ENCODE measurements at regions not wholly inside any gene's neighbourhood (a gene's known extent, or its start where the extent isn't known, plus 50 kb on each side); places are given as distances from the start of the nearest gene placed in this dataset.
A peak's percentile ranks its signal among the peaks of the same experiment; 100 is the strongest.
"Not testable (repeated sequence)": the region's sequence is repeated elsewhere in the genome, so short reads cannot be mapped to it uniquely, and the experiment has no call there.

DNA sequence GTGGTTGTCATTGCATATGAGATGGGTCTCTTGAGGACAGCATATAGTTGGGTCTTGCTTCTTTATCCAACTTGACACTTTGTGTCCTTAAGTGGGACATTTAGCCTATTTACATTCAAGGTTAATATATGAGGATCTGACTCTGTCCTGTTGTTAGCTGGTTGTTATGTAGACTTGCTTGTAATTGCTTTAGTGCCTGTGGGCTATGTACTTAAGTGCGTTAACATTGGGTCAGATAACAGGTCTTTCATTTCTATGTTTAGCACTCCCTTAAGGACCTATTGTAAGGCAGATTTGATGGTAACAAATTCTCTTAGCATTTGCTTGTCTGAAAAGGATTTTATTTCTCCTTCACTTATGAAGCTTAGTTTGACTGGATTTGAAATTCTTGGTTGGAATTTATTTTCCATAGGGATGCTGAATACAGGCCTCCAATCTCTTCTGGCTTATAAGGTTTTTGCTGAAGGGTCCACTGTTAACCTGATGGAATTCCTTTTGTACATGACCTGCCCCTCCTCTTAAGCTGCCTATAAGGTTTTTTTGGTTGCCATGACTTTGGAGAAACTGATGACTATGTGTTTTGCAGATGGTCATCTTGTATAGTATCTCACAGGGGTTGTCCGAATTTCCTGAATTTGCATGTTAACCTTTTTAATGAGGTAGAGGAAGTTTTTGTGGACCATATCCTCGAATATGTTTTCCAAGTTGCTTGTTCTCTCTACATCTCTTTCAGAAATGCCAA, 162.0 kb downstream of the NKX6-1 start:
- DNase-seq: no peak
- no peaks in the 10 kb centered on the region for H3K4me1 ChIP-seq (ENCODE audit: control insufficient read depth, insufficient read depth, low read length)
- H3K4me3 ChIP-seq (ENCODE audit: low read length): no peak overlapping the region
- WGBS (ENCODE audit: insufficient coverage): no CpG with 5 or more reads among the region's 3 CpGs
- no peaks in the 10 kb centered on the region for H3K36me3 ChIP-seq (ENCODE audit: control insufficient read depth, insufficient read depth, low read length)
- no peaks in the 10 kb centered on the region for H3K27me3 ChIP-seq (ENCODE audit: control insufficient read depth, insufficient read depth, low read length)
- H3K27ac ChIP-seq (ENCODE audit: low read length): no peak overlapping the region
- peaks cover 9% of the 10 kb centered on the region for H3K9me3 ChIP-seq (replicated peaks; ENCODE audit: control insufficient read depth, low read depth, low read length)

DNA sequence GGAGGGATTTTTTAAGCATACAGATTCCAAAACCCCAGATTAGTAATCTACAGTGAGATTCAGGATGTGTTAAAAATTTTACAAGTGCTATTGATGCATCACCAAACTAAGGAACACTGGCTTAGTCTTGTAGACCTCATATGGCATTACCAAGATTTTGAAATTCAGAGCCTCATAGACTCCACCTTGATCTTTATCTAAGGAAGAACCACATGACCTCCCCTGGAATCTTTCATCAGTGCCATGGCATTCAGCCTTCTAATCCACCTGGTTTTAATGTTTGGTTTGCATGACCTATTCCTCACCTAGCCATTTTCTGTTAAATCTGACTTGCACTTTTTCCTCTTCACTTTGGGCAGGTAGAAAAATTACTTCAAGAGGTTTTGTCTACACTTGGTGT, 171.6 kb downstream of the NKX6-1 start:
- Histone ChIP-seq H3K36me3 (ENCODE audit: control insufficient read depth, insufficient read depth, low read length) (no peaks in the 10 kb centered on the region), H3K27me3 (ENCODE audit: control insufficient read depth, insufficient read depth, low read length) (no peaks in the 10 kb centered on the region), H3K4me3 (ENCODE audit: low read length) (no peak overlapping the region), H3K27ac (ENCODE audit: low read length) (no peak overlapping the region), H3K9me3 (replicated peaks; ENCODE audit: control insufficient read depth, low read depth, low read length) (no peaks in the 10 kb centered on the region), H3K4me1 (ENCODE audit: control insufficient read depth, insufficient read depth, low read length) (no peaks in the 10 kb centered on the region)
- no peak for DNase-seq

DNA sequence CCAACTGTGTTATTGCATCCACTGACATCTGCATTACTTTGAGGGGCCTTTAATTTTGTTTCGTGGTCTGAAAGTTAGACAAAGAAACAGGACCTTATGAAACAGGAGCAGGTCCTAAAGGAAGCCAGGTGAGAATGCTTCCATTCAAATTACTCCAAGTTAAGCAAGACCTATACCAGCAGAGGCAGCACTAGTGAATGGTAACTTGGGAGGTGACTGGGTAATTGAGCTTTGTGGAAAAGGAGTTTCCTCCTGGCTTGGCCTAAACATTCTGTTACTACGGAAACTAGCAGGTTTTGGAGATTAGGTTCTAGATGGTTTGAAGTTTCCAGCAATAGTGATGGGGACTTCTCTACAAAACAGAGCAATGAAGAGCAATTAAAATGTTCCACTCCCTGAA, 173.5 kb downstream of the NKX6-1 start:
- DNase-seq: no peak
- no CpG with 5 or more reads among the region's 2 CpGs for WGBS (ENCODE audit: insufficient coverage)

DNA sequence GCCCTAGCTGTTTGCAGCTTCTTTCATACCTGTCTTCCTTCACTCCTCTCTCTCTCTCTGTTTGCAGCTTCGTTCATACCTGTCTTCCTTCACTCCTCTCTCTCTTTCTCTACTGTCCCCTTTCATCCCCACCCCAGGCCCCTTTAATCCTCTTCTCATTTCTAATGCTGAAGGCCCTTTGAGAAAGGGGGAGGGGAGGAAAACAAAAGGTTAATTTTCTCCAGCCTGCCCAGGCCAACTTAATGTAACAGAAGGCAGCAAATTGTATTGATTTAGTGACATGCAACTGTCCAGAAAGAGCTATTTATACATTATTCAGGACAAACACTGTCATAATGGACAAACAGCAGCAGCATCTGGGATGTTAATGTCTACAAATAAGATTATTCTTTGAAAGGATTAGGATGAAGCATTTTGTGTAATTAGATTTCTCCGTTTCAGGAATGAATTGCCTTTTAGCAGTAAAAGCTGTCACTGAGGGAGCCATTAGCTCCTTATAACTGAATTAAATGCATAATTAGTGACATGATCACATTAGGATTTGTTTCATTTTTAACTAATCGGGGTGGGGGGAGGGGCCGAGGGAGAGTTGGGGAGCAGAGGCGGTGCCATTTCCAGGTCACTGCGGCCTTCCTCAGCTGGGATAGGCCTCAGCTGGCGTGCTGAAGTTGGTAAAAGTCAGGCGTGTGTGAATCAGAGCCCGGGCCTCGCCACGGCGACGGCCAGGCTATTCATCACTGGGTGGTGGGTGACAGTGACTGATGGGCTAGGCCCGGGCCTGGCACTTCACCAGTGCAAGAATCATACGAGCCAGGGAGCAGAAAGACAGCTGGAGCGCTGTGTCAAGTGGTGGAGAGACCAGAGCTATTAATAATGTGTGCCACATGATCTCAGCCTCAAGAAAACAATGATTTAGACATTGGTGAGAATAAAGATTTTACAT, 174.5 kb downstream of the NKX6-1 start:
- Histone ChIP-seq H3K36me3 (ENCODE audit: control insufficient read depth, insufficient read depth, low read length) (no peaks in the 10 kb centered on the region), H3K4me1 (ENCODE audit: control insufficient read depth, insufficient read depth, low read length) (no peaks in the 10 kb centered on the region), H3K27me3 (ENCODE audit: control insufficient read depth, insufficient read depth, low read length) (no peaks in the 10 kb centered on the region), H3K9me3 (replicated peaks; ENCODE audit: control insufficient read depth, low read depth, low read length) (no peaks in the 10 kb centered on the region), H3K27ac (ENCODE audit: low read length) (peak overlapping the region; percentile 29), H3K4me3 (ENCODE audit: low read length) (no peak overlapping the region)
- WGBS (ENCODE audit: insufficient coverage): 48% methylated on average over 16 of the region's 16 CpGs
- peak; percentile 39 for DNase-seq

More for the DNA sequence above, 173.5 kb downstream of the NKX6-1 start:
- Histone ChIP-seq H3K27me3 (ENCODE audit: control insufficient read depth, insufficient read depth, low read length) (no peaks in the 10 kb centered on the region), H3K27ac (ENCODE audit: low read length) (no peak overlapping the region), H3K36me3 (ENCODE audit: control insufficient read depth, insufficient read depth, low read length) (no peaks in the 10 kb centered on the region), H3K4me3 (ENCODE audit: low read length) (no peak overlapping the region), H3K9me3 (replicated peaks; ENCODE audit: control insufficient read depth, low read depth, low read length) (no peaks in the 10 kb centered on the region), H3K4me1 (ENCODE audit: control insufficient read depth, insufficient read depth, low read length) (no peaks in the 10 kb centered on the region)

DNA sequence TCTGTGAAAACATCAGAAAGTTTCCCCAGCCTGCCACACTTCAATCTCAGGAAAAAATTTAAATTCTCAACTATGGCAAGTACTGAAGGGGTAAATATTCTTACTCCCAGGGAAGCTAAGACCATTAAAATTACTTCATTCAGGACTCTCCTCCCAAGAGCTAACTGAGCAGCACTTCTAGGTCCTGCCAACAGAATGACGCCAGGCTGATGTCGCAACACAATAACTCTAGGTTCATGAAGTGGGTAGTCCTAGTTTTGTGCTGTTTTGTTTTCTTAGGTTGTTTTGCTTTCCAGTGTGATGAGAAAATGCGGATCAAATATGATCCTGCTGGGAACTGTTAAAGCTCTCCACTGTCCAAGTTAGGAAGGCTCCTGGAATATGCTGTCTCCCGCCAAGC, 180.0 kb downstream of the NKX6-1 start:
- no peaks in the 10 kb centered on the region for H3K36me3 ChIP-seq (ENCODE audit: control insufficient read depth, insufficient read depth, low read length)
- peak; percentile 86 for DNase-seq
- H3K4me3 ChIP-seq (ENCODE audit: low read length): no peak overlapping the region
- H3K27ac ChIP-seq (ENCODE audit: low read length): no peak overlapping the region
- H3K4me1 ChIP-seq (ENCODE audit: control insufficient read depth, insufficient read depth, low read length): no peaks in the 10 kb centered on the region
- no peaks in the 10 kb centered on the region for H3K27me3 ChIP-seq (ENCODE audit: control insufficient read depth, insufficient read depth, low read length)
- H3K9me3 ChIP-seq (replicated peaks; ENCODE audit: control insufficient read depth, low read depth, low read length): no peaks in the 10 kb centered on the region
- WGBS (ENCODE audit: insufficient coverage): 13% methylated on average over 2 of the region's 4 CpGs

DNA sequence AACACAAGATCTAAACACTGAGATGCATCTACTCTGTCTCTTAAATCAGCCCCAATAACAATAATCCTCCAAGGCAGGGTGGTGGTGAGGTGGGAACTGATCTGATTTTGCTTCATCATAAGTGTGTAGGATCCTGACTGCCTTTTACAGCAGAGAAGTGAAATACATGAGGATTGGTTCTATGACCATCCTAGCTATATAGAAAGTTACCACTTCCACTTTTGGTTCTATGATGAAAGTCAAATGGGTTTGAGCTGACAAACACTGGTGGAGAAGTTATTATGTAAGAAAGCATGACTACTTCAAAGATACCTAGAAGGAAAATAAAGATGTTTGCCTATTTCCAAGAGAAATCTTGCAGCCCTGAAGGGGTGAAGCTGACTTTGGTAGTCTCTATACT, 181.6 kb downstream of the NKX6-1 start:
- Histone ChIP-seq H3K27me3 (ENCODE audit: control insufficient read depth, insufficient read depth, low read length) (no peaks in the 10 kb centered on the region), H3K4me3 (ENCODE audit: low read length) (no peak overlapping the region), H3K9me3 (replicated peaks; ENCODE audit: control insufficient read depth, low read depth, low read length) (no peaks in the 10 kb centered on the region), H3K4me1 (ENCODE audit: control insufficient read depth, insufficient read depth, low read length) (no peaks in the 10 kb centered on the region), H3K27ac (ENCODE audit: low read length) (no peak overlapping the region), H3K36me3 (ENCODE audit: control insufficient read depth, insufficient read depth, low read length) (no peaks in the 10 kb centered on the region)
- DNase-seq: no peak

DNA sequence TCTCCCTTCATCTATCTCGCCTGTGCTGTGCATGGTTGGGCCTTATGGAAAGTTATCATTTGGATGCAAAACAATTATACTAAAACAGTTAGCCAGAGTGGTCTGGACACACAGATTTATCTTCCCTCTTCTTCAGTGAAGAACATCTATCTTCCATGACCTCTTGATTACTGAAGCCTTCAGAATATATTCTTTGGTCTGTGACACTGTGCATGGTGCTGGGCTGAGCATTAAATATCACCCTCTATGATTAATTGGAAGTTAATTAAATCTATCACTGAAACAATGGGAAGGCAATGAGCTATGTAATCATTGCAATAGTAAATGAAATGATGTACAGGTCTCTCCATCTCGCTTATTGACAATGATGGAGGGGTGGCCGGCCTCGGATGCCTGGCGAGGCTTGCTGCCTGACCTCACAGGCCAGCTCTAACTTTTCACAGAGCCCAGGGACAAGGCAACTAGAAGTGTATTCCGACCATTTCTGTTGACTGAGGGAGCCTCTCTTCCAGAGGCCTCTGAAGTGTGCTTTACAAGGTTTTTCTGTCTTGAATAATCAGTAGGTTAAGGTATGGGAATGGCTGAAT, 186.6 kb downstream of the NKX6-1 start:
- H3K36me3 ChIP-seq (ENCODE audit: control insufficient read depth, insufficient read depth, low read length): no peaks in the 10 kb centered on the region
- H3K4me1 ChIP-seq (ENCODE audit: control insufficient read depth, insufficient read depth, low read length): no peaks in the 10 kb centered on the region
- no peak overlapping the region for H3K27ac ChIP-seq (ENCODE audit: low read length)
- DNase-seq: no peak
- no peaks in the 10 kb centered on the region for H3K27me3 ChIP-seq (ENCODE audit: control insufficient read depth, insufficient read depth, low read length)
- H3K4me3 ChIP-seq (ENCODE audit: low read length): no peak overlapping the region
- H3K9me3 ChIP-seq (replicated peaks; ENCODE audit: control insufficient read depth, low read depth, low read length): no peaks in the 10 kb centered on the region
- 96% methylated on average over 4 of the region's 6 CpGs for WGBS (ENCODE audit: insufficient coverage)

DNA sequence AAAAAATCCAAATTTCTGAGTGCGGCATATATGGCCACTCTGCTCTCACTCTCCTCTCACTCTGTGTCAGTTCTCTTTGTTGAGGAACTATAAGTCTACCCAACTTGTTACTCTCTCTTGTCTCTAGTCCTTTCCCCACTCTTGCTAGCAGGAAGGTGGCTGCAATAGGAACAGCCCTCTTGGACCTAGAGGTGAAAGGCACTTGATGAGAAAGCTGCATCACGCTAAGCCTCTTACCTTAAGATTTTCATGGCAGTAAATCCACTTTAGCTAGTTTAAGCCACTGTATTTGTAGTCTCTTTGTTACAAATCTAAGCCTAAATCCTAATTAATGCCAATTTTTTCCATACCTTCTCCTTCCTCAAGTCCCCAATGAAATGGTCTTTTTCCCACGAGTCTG, 189.9 kb downstream of the NKX6-1 start:
- H3K27ac ChIP-seq (ENCODE audit: low read length): no peak overlapping the region
- no peaks in the 10 kb centered on the region for H3K9me3 ChIP-seq (replicated peaks; ENCODE audit: control insufficient read depth, low read depth, low read length)
- no peaks in the 10 kb centered on the region for H3K27me3 ChIP-seq (ENCODE audit: control insufficient read depth, insufficient read depth, low read length)
- H3K4me3 ChIP-seq (ENCODE audit: low read length): no peak overlapping the region
- no peaks in the 10 kb centered on the region for H3K4me1 ChIP-seq (ENCODE audit: control insufficient read depth, insufficient read depth, low read length)
- no peak for DNase-seq
- H3K36me3 ChIP-seq (ENCODE audit: control insufficient read depth, insufficient read depth, low read length): no peaks in the 10 kb centered on the region
- 86% methylated on average over 2 of the region's 3 CpGs for WGBS (ENCODE audit: insufficient coverage)

DNA sequence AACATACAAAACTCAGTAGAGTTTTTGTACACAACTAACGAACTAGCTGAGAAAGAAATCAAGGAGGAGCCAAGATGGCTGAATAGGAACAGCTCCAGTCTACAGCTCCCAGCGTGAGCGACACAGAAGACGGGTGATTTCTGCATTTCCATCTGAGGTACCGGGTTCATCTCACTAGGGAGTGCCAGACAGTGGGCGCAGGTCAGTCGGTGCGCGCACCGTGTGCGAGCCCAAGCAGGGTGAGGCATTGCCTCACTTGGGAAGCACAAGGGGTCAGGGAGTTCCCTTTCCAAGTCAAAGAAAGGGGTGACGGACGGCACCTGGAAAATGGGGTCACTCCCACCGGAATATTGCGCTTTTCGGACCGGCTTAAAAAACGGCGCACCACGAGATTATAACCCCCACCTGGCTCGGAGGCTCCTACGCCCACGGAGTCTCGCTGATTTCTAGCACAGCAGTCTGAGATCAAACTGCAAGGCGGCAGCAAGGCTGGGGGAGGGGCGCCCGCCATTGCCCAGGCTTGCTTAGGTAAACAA, 200.3 kb downstream of the NKX6-1 start:
- 93% methylated on average over 7 of the region's 27 CpGs for WGBS (ENCODE audit: insufficient coverage)

More for the DNA sequence above, 200.3 kb downstream of the NKX6-1 start:
- not testable (repeated sequence) for H3K4me1 ChIP-seq (ENCODE audit: control insufficient read depth, insufficient read depth, low read length); H3K27ac ChIP-seq (ENCODE audit: low read length); DNase-seq; H3K27me3 ChIP-seq (ENCODE audit: control insufficient read depth, insufficient read depth, low read length); H3K36me3 ChIP-seq (ENCODE audit: control insufficient read depth, insufficient read depth, low read length); H3K9me3 ChIP-seq (replicated peaks; ENCODE audit: control insufficient read depth, low read depth, low read length); H3K4me3 ChIP-seq (ENCODE audit: low read length)

All from muscle of leg (tissue), 3 donors.